Sigmoid colon (tissue), 6 donors: ENCODE measurements at regions not wholly inside any gene's neighbourhood (a gene's known extent, or its start where the extent isn't known, plus 50 kb on each side); places are given as distances from the start of the nearest gene placed in this dataset.

ENCODE experiments used
- DNase-seq: peaks from one replicate; pipeline ENCODE4 v3.0.0-alpha.2; 2019
- H3K27ac ChIP-seq, 4 donors: fragments of 200-600 bp; sonication (generic); one replicate each; pipeline ENCODE4 v1.5.1; 2016 to 2019; ENCODE audit warnings: mild to moderate bottlenecking in 1 of 4
- H3K27me3 ChIP-seq, 3 donors: fragments of 200-600 bp; sonication (generic); one replicate each; pipeline ENCODE4 v1.5.1; 2019; ENCODE audit warnings: mild to moderate bottlenecking in 1 of 3
- H3K36me3 ChIP-seq, 4 donors: fragments of 200-600 bp; sonication (generic); one replicate each; pipeline ENCODE4 v1.5.1; 2016 to 2019
- H3K4me1 ChIP-seq, 4 donors: fragments of 200-600 bp; sonication (generic); one replicate each; pipeline ENCODE4 v1.5.1; 2017 to 2019
- H3K4me3 ChIP-seq, 4 donors: fragments of 200-600 bp; sonication (generic); one replicate each; pipeline ENCODE4 v1.5.1; 2017 to 2019; ENCODE audit warnings: mild to moderate bottlenecking in 2 of 4, moderate library complexity in 1 of 4
- H3K9me3 ChIP-seq, 4 donors: fragments of 200-600 bp in 3 of 4; sonication (generic) in 3 of 4; one replicate each; pipeline versions ENCODE4 v1.5.1 to v1.6.1; 2013 to 2019
- EP300 ChIP-seq, 4 donors: sonication (generic); formaldehyde crosslinking; IDR thresholded peaks; one replicate each; pipeline ENCODE4 v1.6.1; 2017; ENCODE audit warnings: antibody characterized with exemption in 4 of 4
- POLR2A ChIP-seq, 2 donors: fragments of 450-650 bp; IDR thresholded peaks; one replicate each; pipeline ENCODE4 v1.6.1; 2016; ENCODE audit warnings: antibody characterized with exemption in 2 of 2, mild to moderate bottlenecking in 2 of 2, moderate library complexity in 2 of 2
- POLR2AphosphoS5 ChIP-seq, 4 donors: sonication (generic); formaldehyde crosslinking; IDR thresholded peaks; one replicate each; pipeline ENCODE4 v1.6.1; 2017; ENCODE audit warnings: antibody characterized with exemption in 4 of 4
- WGBS, 2 donors: extraction: QIAGEN DNeasy Blood & Tissue Kit; methylation state at CpG; one replicate each; pipeline ENCODE4 v1.1.7; 2013; 5-methylcytosine and 5-hydroxymethylcytosine counted together
- intact Hi-C: fragments of 100-400 bp; cut with DNase I; formaldehyde crosslinking; loops from one replicate; pipeline ENCODE4 v1.15.1; 2023
- TF ChIP-seq, protein P1 (sequence below), 4 experiments: fragments of 450-650 bp in 3 of 4; fragments of 200-600 bp in 1 of 4; IDR thresholded peaks; one replicate each; pipeline ENCODE4 v1.5.1; 2016 to 2019; ENCODE audit warnings: antibody characterized with exemption in 4 of 4, mild to moderate bottlenecking in 3 of 4, moderate library complexity in 2 of 4
- donor health status: healthy with polysubstance abuse.
- donor health status: healthy.

DNA sequence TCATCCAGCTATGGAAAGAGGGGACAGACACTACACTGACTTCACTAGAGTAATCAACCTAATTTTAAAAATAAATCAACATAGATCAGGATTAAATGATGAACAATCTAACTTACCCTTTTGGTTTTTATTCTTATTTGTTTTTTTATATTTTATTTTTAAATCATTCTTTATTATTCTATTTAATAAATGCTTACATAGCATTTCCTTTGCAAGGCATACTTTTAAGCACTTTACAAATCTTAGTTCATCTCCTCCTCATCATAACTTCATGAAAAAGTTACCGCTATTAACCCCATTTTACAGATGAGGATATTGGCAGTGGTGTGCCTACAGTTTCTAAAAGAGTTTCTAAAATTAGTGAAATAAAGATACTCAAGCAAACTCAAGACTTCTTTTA, 380.6 kb downstream of the TBC1D4 start:
- Histone ChIP-seq H3K27ac (no peak overlapping the region), H3K4me1 (no peaks in the 10 kb centered on the region), H3K9me3 (no peaks in the 10 kb centered on the region), H3K4me3 (no peak overlapping the region), H3K36me3 (no peaks in the 10 kb centered on the region), H3K27me3 (no peaks in the 10 kb centered on the region)
- TF ChIP-seq POLR2A (IDR thresholded peaks at IDR 0.05) (no peak), POLR2AphosphoS5 (IDR thresholded peaks at IDR 0.05) (no peak), EP300 (IDR thresholded peaks at IDR 0.05) (no peak)
- TF ChIP-seq, protein P1, sequence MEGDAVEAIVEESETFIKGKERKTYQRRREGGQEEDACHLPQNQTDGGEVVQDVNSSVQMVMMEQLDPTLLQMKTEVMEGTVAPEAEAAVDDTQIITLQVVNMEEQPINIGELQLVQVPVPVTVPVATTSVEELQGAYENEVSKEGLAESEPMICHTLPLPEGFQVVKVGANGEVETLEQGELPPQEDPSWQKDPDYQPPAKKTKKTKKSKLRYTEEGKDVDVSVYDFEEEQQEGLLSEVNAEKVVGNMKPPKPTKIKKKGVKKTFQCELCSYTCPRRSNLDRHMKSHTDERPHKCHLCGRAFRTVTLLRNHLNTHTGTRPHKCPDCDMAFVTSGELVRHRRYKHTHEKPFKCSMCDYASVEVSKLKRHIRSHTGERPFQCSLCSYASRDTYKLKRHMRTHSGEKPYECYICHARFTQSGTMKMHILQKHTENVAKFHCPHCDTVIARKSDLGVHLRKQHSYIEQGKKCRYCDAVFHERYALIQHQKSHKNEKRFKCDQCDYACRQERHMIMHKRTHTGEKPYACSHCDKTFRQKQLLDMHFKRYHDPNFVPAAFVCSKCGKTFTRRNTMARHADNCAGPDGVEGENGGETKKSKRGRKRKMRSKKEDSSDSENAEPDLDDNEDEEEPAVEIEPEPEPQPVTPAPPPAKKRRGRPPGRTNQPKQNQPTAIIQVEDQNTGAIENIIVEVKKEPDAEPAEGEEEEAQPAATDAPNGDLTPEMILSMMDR (IDR thresholded peaks at IDR 0.05) = no peak
- intact Hi-C loops = no loop called here
- 93 to 100% methylated on average over 1 of the region's 1 CpG for WGBS, 2 donors
- DNase-seq = no peak

DNA sequence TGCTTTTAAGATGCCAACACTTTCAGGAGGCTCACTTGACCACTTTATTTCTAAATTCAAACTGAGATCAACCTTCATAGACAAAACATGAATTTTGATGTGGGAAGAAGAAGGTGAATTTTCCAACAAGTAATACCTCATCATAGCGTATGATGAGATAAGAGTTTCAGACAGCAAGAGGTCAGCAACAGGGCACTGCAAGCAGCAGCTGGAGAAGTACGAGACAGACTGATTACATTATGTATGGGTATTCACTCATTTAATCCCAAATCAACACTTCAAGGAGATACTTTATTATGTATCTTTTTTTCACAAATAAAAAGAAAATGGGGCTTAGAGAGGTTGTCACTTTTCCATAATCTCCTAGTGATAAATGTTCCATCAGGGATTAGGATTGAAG, 389.8 kb downstream of the TBC1D4 start:
- 69 to 80% methylated on average over 2 of the region's 2 CpGs for WGBS, 2 donors
- H3K36me3 ChIP-seq = no peaks in the 10 kb centered on the region
- no peak for DNase-seq
- TF ChIP-seq, protein P1 (IDR thresholded peaks at IDR 0.05) = no peak
- TF ChIP-seq POLR2AphosphoS5 (IDR thresholded peaks at IDR 0.05) (no peak), EP300 (IDR thresholded peaks at IDR 0.05) (no peak), POLR2A (IDR thresholded peaks at IDR 0.05) (no peak)
- no peaks in the 10 kb centered on the region for H3K27me3 ChIP-seq
- H3K27ac ChIP-seq = no peak overlapping the region
- intact Hi-C loops = no loop called here
- H3K4me1 ChIP-seq = no peaks in the 10 kb centered on the region
- no peak overlapping the region for H3K4me3 ChIP-seq
- no peaks in the 10 kb centered on the region for H3K9me3 ChIP-seq

DNA sequence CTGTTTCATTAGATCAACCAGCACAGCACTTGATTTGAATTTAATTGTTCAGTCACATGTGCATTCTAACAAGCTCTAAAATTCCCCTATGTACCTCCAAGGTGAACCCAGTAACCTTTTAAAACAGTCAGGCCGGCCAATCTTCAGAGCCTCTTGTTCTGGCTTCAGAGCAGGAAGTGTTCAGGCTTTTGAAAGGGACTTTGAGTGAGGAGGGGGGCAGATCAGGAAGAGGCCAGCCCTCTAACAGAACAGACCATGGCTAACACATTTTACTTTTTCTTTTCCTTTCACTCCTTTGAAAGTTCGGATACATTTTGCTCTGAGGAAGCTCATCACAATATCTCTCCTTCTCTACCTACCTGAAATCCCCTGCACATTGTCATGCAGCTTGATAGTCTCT, 390.3 kb downstream of the TBC1D4 start:
- no peak for DNase-seq
- H3K9me3 ChIP-seq = no peaks in the 10 kb centered on the region
- no peak overlapping the region for H3K4me3 ChIP-seq
- WGBS, 2 donors = 44 to 51% methylated on average over 2 of the region's 2 CpGs
- H3K4me1 ChIP-seq = no peaks in the 10 kb centered on the region
- intact Hi-C loops = no loop called here
- no peaks in the 10 kb centered on the region for H3K27me3 ChIP-seq
- H3K27ac ChIP-seq = no peak overlapping the region
- TF ChIP-seq EP300 (IDR thresholded peaks at IDR 0.05) = no peak
- no peak for TF ChIP-seq POLR2A (IDR thresholded peaks at IDR 0.05)
- TF ChIP-seq POLR2AphosphoS5 (IDR thresholded peaks at IDR 0.05) = no peak
- TF ChIP-seq, protein P1 (IDR thresholded peaks at IDR 0.05) = no peak
- H3K36me3 ChIP-seq = no peaks in the 10 kb centered on the region

DNA sequence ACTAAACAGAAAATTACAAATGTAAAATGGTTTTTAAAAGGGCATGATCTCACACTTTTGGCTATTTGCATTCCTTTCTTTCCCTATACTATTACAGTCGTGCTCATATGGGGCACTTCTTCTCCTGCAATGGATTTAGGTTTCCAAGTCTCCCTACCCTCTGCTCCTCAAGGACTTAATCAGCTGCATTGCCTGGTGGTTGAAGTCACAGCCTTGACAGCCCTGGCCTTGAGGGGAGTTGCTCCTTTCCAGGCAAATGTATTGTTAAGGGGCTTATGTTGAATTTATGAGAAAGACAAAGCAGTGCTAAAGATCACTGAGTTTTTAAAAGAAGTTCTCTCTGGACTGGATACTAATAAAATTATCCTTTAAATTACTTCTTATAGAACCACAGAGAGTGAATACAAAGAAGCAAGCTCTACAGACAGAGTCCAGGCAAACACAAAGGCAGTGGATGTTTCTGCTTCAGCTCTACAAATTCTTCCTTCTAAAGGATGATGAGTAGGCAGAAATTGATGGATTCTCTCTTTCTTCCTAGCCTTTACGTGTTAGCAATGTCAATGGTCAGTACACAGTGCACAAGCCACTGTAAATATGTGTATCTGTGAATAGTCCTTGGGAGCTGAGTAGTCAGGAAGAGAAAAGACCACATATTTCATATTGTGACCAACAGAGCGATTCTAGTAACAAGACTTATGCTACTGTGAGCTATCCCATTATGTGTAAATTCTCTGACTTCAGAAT, 390.9 kb downstream of the TBC1D4 start:
- intact Hi-C loops = no loop called here
- H3K4me3 ChIP-seq = no peak overlapping the region
- no peak for DNase-seq

More for the DNA sequence above, 390.9 kb downstream of the TBC1D4 start:
- Histone ChIP-seq H3K36me3 (no peaks in the 10 kb centered on the region), H3K9me3 (no peaks in the 10 kb centered on the region), H3K27ac (no peak overlapping the region), H3K4me1 (no peaks in the 10 kb centered on the region), H3K27me3 (no peaks in the 10 kb centered on the region)
- TF ChIP-seq, protein P1 (IDR thresholded peaks at IDR 0.05) = no peak
- TF ChIP-seq POLR2A (IDR thresholded peaks at IDR 0.05) = no peak
- TF ChIP-seq EP300 (IDR thresholded peaks at IDR 0.05) = no peak
- no peak for TF ChIP-seq POLR2AphosphoS5 (IDR thresholded peaks at IDR 0.05)
- WGBS, 2 donors = 80 to 81% methylated on average over 3 of the region's 3 CpGs
